ENCODE measurements at regions not wholly inside any gene's neighbourhood (a gene's known extent, or its start where the extent isn't known, plus 50 kb on each side); places are given as distances from the start of the nearest gene placed in this dataset.

GRCh38 chr4:138673053-138673452 is 342.5 kb upstream of the NOCT start:
- no peak for TF ChIP-seq TAF1 (IDR thresholded peaks at IDR 0.05; ENCODE audit: low read depth)
- TF ChIP-seq CREB1 (IDR thresholded peaks at IDR 0.05; ENCODE audit: low read depth): no peak
- no peak for TF ChIP-seq YY1 (IDR thresholded peaks at IDR 0.05; ENCODE audit: low read depth)
- TF ChIP-seq EGR1 (IDR thresholded peaks at IDR 0.05): no peak
- TF ChIP-seq, protein P1, sequence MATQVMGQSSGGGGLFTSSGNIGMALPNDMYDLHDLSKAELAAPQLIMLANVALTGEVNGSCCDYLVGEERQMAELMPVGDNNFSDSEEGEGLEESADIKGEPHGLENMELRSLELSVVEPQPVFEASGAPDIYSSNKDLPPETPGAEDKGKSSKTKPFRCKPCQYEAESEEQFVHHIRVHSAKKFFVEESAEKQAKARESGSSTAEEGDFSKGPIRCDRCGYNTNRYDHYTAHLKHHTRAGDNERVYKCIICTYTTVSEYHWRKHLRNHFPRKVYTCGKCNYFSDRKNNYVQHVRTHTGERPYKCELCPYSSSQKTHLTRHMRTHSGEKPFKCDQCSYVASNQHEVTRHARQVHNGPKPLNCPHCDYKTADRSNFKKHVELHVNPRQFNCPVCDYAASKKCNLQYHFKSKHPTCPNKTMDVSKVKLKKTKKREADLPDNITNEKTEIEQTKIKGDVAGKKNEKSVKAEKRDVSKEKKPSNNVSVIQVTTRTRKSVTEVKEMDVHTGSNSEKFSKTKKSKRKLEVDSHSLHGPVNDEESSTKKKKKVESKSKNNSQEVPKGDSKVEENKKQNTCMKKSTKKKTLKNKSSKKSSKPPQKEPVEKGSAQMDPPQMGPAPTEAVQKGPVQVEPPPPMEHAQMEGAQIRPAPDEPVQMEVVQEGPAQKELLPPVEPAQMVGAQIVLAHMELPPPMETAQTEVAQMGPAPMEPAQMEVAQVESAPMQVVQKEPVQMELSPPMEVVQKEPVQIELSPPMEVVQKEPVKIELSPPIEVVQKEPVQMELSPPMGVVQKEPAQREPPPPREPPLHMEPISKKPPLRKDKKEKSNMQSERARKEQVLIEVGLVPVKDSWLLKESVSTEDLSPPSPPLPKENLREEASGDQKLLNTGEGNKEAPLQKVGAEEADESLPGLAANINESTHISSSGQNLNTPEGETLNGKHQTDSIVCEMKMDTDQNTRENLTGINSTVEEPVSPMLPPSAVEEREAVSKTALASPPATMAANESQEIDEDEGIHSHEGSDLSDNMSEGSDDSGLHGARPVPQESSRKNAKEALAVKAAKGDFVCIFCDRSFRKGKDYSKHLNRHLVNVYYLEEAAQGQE (IDR thresholded peaks at IDR 0.05; ENCODE audit: low read depth): no peak
- TF ChIP-seq, protein P2, sequence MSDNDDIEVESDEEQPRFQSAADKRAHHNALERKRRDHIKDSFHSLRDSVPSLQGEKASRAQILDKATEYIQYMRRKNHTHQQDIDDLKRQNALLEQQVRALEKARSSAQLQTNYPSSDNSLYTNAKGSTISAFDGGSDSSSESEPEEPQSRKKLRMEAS (IDR thresholded peaks at IDR 0.05): no peak
- TF ChIP-seq RAD21 (IDR thresholded peaks at IDR 0.05; ENCODE audit: low read depth): no peak
- TF ChIP-seq TEAD4 (IDR thresholded peaks at IDR 0.05): no peak
- TF ChIP-seq FOXM1 (IDR thresholded peaks at IDR 0.05; ENCODE audit: borderline replicate concordance, low read depth): no peak

DNA sequence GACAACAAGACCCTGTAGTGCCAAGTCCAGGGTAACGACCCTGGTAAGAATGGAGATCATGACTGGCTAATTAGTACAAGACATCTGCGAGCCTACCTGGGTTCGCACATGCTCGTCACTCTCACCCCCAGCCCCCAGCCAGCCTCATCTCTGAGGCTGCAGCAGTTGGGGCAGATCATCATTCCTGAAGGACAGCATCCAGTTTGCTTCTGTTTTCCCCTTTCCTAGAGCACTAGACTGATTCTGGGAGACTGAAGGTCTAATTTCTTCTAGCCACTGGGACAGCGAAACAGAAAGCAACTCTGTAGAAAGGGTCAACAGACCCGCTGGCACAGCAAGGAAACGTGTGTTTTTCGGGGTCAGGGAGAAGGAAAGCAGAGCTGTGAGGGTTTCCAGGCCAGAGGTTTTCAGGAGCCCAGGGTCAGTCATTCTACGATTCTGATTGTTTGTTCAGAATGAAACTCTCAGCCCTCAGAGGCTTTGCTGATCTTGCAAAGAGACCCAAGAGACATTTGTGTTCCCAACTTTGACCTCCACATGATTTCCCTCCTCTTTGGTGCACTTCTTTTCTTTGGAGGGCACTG is 343.1 kb upstream of the NOCT start:
- TF ChIP-seq CEBPB (IDR thresholded peaks at IDR 0.05) (no peak), TAF1 (IDR thresholded peaks at IDR 0.05; ENCODE audit: low read depth) (no peak), EP300 (IDR thresholded peaks at IDR 0.05; ENCODE audit: borderline replicate concordance) (no peak), EGR1 (IDR thresholded peaks at IDR 0.05) (no peak), NFIC (IDR thresholded peaks at IDR 0.05) (no peak), USF1 (IDR thresholded peaks at IDR 0.05) (no peak), RAD21 (IDR thresholded peaks at IDR 0.05; ENCODE audit: low read depth) (no peak), FOXM1 (IDR thresholded peaks at IDR 0.05; ENCODE audit: borderline replicate concordance, low read depth) (no peak), YY1 (IDR thresholded peaks at IDR 0.05; ENCODE audit: low read depth) (no peak), CREB1 (IDR thresholded peaks at IDR 0.05; ENCODE audit: low read depth) (no peak), TEAD4 (IDR thresholded peaks at IDR 0.05) (no peak), TCF12 (IDR thresholded peaks at IDR 0.05; ENCODE audit: low read depth) (no peak)
- TF ChIP-seq, protein P2 (IDR thresholded peaks at IDR 0.05): no peak
- TF ChIP-seq, protein P1 (IDR thresholded peaks at IDR 0.05; ENCODE audit: low read depth): no peak

DNA sequence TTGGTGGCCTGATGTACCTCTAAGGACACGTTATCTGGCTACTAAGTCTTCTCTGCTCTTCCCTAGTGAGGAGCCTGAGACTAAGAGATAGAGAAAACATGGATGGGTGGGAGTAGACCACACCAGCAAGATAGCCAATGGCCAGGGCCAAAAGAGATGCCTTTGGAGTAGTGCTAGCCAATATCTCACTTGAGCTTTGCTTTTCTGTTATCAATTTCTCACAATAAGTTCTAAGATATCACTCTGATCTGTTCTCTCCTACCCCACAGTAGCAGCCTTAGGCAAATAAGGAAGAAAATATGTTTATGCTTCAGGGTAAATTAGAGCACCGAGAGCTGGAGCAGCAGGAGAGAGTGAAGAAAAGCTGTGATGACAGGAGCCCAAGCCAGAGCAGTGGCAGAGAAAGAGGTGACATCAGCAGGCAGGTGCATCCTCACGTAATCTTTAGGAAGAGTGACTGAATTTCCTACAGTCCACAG is 343.9 kb upstream of the NOCT start:
- TF ChIP-seq NFIC (IDR thresholded peaks at IDR 0.05) (no peak), TEAD4 (IDR thresholded peaks at IDR 0.05) (no peak), CEBPB (IDR thresholded peaks at IDR 0.05) (no peak), RAD21 (IDR thresholded peaks at IDR 0.05; ENCODE audit: low read depth) (no peak), EGR1 (IDR thresholded peaks at IDR 0.05) (no peak), EP300 (IDR thresholded peaks at IDR 0.05; ENCODE audit: borderline replicate concordance) (no peak), YY1 (IDR thresholded peaks at IDR 0.05; ENCODE audit: low read depth) (no peak), CREB1 (IDR thresholded peaks at IDR 0.05; ENCODE audit: low read depth) (no peak)

DNA sequence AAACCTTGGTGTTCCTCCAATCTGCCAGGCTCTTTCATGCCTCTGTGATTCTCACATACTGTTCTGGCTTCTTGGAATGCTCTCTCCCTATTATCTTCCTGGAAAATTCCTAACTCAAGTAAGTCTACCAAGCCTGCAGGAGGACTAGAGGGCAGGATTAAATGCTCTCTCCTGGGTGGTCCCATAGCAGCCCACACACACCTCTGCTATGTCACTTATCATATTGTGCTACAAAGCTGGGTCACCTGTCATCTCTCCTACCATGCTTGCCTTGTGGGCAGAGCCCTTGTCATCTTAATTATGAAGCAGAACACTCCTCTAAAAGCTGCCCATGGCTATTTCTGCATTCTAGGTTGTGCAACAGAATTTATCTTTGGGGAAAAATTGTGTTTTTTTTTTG is 344.5 kb upstream of the NOCT start:
- TF ChIP-seq EGR1 (IDR thresholded peaks at IDR 0.05) (no peak), NFIC (IDR thresholded peaks at IDR 0.05) (no peak), TAF1 (IDR thresholded peaks at IDR 0.05; ENCODE audit: low read depth) (no peak), CREB1 (IDR thresholded peaks at IDR 0.05; ENCODE audit: low read depth) (no peak), RAD21 (IDR thresholded peaks at IDR 0.05; ENCODE audit: low read depth) (no peak), CEBPB (IDR thresholded peaks at IDR 0.05) (no peak), ZBTB7A (IDR thresholded peaks at IDR 0.05; ENCODE audit: low read depth) (no peak), FOXM1 (IDR thresholded peaks at IDR 0.05; ENCODE audit: borderline replicate concordance, low read depth) (no peak), EP300 (IDR thresholded peaks at IDR 0.05; ENCODE audit: borderline replicate concordance) (no peak), YY1 (IDR thresholded peaks at IDR 0.05; ENCODE audit: low read depth) (no peak), USF1 (IDR thresholded peaks at IDR 0.05) (no peak)
- TF ChIP-seq, protein P1 (IDR thresholded peaks at IDR 0.05; ENCODE audit: low read depth): no peak
- TF ChIP-seq, protein P2 (IDR thresholded peaks at IDR 0.05): no peak

All from Ishikawa (cell line).